ENCODE measurements at regions not wholly inside any gene's neighbourhood (a gene's known extent, or its start where the extent isn't known, plus 50 kb on each side); places are given as distances from the start of the nearest gene placed in this dataset.

- DNase-seq (ENCODE audit: low read depth, low spot score) = no peak
These were observed 308.7 kb downstream of the LPIN1 start for GRCh38 chr2:12054956-12055618.

DNA sequence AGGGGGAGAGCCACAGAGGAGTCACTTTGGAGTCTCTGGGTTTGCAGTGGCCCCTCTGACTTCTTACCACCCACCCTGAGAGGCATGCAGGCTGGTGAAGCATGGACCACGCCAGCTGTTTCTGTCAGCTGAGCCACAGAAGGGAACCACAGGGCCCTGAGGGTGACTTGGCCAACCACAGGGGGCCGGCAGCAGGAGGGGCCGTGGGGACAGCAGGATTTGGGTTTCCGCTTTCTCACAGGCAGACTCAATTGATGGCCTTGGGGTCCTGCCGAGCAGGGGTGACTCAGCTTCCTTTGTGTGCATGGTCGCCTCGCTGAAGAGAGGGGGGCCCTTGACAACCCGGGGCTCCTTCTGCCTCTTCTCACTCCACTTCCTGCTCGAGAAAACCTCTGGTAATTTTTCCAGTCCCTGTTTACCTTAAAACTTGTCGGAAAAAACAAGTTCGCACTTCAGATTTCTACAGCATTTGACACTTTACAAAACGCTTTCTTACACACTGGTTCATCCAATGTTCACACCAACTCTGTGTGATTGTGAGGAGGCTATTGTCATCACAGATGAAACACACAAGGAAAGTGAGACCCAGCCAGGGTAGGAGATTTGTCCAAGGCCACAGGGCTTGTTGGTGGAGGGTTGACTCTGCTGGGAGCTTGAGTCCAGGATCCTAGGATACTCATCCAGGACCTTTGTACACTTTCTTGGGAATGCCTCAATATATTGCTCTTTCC is 311.2 kb downstream of the LPIN1 start:
- DNase-seq (ENCODE audit: low read depth, low spot score) = peak; percentile 62

GRCh38 chr2:12059616-12060441 is 313.4 kb downstream of the LPIN1 start:
- DNase-seq (ENCODE audit: low read depth, low spot score) = peak; percentile 46

GRCh38 chr2:12060886-12061285 is 314.5 kb downstream of the LPIN1 start:
- DNase-seq (ENCODE audit: low read depth, low spot score) = no peak

DNA sequence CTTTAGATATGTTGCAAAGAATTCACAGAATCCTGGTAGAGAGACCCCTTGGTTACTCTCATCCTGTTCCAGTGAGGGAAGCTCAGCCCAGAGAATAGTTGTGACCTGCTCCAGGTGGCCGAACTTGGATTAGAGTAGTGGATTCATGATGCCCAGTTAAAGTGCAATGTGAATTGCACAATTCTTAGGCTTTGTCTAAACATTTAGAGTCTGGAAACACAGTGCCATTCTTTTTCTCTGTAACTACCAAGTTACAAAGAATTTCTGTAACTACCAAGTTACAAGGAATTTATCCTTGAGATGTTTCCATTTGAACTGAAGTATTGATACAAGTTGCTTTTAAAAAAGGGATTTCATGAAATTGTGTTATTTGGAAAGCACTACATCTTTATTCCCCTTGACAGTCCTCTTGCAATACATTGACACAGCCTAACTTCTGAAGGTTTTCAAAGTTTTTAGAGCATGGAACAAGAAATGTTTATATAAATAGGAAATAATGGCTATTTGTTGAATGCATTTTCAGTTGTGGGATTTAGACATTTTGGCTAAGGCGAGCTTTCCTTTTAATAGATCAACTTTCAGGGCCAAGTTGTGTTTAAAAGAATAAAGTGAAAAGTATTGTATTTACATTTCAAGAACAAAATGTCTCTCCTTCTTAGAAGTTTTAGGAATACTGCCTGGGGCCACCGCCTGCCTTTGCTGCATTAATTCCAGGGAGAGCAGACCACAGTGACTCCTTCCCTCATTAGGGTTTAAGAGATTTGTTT is 315.0 kb downstream of the LPIN1 start:
- peak; percentile 49 for DNase-seq (ENCODE audit: low read depth, low spot score)

GRCh38 chr2:12062053-12062395 is 315.6 kb downstream of the LPIN1 start:
- peak; percentile 15 for DNase-seq (ENCODE audit: low read depth, low spot score)

GRCh38 chr2:12063210-12063609 is 316.8 kb downstream of the LPIN1 start:
- no peak for DNase-seq (ENCODE audit: low read depth, low spot score)

GRCh38 chr2:12064153-12064552 is 317.7 kb downstream of the LPIN1 start:
- no peak for DNase-seq (ENCODE audit: low read depth, low spot score)

DNA sequence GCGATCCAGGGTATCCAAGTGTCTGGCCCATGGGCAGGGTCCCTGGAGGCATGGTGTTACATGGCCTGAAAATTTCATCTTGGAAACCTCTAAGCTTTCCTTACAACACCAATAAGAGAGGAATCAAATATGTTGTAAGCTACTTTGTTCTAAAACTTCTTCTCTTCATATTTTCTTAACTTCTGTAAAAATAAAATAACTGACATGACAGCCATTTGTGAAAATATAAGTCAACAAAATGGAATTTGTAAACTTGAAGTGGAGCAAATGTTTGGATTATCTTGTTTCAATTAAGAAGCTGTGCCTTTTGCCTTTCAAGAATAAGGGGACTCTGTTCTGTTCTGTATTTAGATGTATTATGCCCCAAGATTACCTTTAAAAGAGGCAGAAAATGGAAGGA is 319.7 kb downstream of the LPIN1 start:
- DNase-seq (ENCODE audit: low read depth, low spot score) = no peak

DNA sequence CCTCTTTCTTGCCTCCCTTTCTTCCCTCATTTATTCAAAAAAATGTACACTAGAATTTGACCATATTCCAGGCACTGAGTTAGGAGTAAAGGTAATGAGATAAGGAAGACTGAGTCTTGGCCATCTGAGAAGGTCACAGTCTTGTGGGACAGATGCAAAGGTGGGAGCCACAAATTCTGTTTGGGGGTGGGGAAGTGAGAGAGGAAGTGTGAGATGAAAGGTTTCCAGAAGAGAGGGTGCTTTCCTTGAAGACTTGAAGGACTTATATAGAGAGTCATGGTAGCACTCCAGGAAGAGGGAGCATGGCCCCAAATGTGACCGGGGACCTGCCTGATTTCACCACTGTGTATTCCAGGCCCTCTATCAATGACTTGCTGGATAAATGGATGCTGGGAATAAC is 320.6 kb downstream of the LPIN1 start:
- DNase-seq (ENCODE audit: low read depth, low spot score) = no peak

DNA sequence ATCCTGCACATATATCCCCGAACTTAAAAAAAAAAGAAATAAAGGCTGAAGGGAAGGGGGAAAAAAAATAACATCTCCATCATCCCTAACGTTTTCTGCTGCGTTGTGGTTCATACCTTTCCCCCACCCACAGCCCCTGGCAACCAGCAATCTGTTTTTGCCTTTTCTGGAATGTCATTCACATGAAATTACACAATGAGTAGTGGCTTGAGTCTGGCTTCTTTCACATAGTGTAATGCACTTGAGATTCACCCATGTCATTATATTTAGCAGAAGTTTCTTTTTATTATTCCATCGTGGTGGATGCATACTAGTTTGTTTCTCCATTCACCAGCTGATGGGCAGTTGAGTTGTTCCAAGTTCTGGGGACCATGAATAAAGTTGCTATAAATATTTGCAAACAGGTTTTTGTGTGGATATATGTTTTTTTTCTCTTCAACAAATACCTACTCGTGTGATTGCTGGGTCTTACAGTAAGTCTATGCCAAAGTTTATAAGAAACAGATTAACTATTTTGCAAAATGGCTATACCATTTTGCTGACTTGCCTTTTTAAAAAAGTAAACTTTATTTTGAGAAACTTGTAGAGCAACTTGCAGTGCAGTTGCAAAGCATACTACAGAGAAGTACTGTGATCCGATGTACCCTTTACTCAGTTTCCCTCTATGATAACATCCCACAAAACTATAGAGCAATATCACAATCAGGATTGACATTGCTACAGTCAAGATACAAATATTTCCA is 322.5 kb downstream of the LPIN1 start:
- DNase-seq (ENCODE audit: low read depth, low spot score) = peak; percentile 26

DNA sequence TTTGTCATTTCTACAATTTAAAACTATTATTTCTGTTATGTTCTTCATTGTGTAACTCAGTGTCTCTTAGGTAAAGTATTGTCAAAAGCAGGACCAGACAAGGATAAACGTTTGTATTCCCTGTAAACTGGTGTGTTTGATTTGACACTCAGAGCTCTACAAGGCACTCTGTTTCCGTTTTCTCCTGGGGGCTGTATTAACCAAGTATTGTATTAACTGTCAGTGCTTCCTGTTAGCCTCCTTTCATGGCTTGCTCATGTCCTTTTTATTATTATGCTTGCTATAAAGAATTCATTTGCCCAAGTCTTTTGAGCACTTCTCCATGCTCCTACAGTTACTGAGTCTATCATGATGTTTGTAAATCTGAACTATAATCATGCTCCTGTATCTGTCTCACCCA is 323.7 kb downstream of the LPIN1 start:
- no peak for DNase-seq (ENCODE audit: low read depth, low spot score)

DNA sequence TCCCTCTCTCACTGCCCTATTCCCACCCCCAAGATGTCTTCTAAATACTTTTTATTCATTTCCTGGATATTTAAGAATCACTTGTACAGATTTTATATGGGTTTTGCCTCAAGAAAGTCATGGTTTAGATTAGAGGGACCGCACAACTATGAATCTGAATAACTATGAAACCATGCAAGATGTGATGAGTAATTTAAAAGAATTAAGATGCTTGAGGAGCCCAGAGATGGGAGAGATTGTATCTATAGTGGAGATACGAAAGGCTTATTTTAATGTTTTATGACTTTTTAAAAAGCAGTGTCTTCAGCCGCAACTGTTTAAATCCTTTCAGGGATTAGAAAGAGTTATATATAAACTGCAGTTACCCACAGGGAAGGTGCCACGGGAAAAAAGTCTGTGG is 324.1 kb downstream of the LPIN1 start:
- no peak for DNase-seq (ENCODE audit: low read depth, low spot score)

DNA sequence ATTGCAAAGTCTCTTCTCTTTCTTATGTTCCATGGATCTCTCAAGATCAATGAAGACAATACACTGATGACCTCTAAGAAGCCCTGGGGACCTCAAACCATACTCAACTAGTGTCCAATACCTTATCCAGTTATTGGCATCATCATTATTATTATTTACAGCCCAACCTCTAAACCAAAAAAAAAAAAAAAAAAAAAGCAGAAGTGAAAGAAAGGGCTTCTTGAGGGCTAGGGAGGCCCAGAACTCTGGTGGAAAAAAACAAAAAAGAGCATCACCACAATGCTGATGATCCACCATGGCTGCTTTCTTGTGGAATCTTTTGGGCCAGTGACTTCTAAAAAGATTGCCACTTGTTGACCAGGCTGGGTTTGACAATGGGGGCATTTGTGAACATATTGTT is 324.9 kb downstream of the LPIN1 start:
- no peak for DNase-seq (ENCODE audit: low read depth, low spot score)

- no peak for DNase-seq (ENCODE audit: low read depth, low spot score)
These were observed 326.9 kb downstream of the LPIN1 start for GRCh38 chr2:12073217-12073852.

DNA sequence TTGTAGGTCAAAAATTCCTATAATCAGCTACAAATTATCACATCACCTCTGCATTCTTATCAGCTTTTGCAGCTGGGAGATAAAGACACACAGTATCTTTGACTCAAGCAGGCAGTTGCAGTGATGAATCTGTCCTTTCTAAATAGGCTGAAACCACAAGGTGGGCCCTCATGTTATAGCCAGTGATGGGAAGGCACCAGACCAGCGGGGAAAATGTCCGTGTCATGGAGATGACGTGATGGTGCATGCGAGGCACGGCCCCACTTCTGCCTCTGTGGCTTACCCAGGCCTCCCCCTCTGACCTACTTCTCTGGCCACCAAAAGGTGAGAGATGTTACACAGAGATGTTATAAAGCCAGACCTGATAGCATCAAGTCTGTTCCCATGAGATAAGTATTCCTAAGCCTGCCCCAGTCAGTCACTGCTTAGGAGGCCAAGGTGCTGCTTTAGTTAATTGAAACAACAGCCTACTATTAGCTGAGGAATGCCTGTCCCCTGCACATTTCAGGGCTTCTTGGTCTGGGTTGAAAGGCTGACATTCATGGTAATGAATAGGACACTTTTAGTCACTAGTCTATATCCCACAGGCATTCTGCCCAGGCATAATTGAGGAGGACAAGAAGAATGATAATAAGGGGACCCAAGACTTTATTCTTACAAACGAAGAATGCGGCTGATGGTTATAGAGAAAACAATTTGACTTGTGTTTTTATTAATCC is 327.9 kb downstream of the LPIN1 start:
- peak; percentile 31 for DNase-seq (ENCODE audit: low read depth, low spot score)

- DNase-seq (ENCODE audit: low read depth, low spot score) = no peak
These were observed 328.4 kb downstream of the LPIN1 start for GRCh38 chr2:12074845-12075217.

DNA sequence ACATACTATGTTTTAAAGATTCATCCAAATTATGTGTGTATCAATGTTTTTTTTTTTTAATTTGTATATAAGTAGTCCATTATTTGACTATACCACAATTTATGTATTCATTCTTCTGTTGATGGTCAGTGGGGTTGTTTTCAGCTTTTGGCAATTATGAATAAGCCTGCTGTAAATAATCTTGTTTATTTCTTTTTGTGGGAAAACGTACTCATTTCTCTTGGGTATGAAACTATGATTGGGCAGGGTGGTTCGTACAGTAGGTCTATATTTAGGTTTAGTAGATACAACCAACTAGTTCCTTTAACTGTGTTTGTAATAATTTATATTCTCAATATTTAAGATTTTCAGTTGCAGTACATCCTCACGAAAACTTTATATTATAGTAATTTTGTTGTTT is 329.2 kb downstream of the LPIN1 start:
- no peak for DNase-seq (ENCODE audit: low read depth, low spot score)

DNA sequence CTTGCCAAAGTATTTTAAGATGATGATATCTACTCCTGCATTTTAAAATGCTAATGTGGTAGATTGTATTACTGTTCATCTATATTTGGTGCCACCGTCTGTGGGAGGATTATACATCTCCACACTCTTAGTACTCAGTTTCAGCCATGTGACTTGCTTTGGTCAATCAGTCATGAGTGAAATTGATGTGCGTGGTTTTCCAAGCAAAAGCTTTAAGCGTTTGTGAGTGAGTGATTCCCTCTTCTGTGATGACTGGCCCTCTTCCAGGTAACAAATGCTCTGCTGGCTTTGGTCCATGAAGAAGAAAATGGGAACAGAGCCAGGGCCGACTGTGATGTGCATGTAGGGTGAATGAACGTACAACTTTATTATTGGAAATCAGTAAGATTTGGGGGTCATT is 330.4 kb downstream of the LPIN1 start:
- peak; percentile 50 for DNase-seq (ENCODE audit: low read depth, low spot score)

DNA sequence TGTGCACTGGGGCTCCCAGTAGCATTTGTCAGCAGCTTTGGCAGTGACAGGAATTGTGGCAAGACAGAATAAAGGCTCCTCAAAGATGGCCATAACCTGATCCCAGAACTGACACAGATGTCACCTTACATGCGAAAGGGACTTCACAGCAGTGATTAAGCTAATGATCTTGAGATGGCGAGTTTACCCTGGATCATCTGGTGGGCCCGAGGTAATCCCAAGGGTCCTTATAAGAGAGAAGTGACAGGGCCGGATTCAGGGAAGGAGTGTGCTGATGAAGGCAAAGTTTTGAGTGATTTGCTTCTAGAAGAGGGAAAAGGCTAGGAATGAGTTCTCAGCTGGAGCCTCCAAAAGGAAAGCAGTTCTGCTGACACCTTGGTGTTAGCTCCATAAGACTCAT is 333.9 kb downstream of the LPIN1 start:
- no peak for DNase-seq (ENCODE audit: low read depth, low spot score)

Data from astrocyte of the hippocampus (primary cell).